ENCODE measurements at regions not wholly inside any gene's neighbourhood (a gene's known extent, or its start where the extent isn't known, plus 50 kb on each side); places are given as distances from the start of the nearest gene placed in this dataset.

DNA sequence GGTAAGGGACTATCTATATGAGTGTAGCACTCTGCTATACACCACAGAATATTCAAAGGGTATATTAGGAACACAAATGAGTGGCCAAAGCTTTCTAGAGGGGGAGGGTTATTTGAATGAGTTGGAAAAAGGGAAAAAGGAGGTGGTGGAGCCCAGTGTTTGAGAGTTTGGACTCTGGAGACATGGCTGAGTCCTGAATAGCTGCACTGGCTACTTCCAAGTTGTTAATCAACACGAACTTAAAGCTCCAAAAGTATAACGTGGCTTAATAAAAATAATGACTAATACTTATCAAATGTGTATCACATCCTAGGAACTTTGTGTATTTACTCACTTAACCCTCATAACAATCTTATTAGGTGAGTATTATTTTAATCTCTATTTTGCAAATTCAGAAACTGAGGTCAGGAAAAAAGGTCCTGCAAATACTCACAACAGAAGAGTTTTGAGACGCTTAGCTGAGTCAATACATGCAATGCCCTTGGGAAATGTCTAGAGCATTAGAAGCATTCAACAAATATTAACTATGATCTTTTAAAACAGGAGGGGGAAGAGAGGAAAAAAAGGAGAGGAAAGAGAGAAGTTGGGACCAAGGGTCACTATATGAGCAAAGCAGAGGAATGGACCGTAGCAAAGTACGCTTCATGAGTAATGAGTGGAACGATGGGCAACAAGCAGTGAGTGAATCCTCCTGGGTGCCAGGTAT is 189.5 kb upstream of the HMGA2 start:
- FAIRE-seq (no peak), DNase-seq (ENCODE audit: extremely low read depth in 1 of 4, low spot score in 3 of 4) (no peak), ATAC-seq (no peak)
- BruUV-seq (replicated peaks): no TSS peak
- in situ Hi-C loops (cut with MboI) (no loop called here), intact Hi-C loops (cut with micrococcal nuclease) (no loop called here)
- Histone ChIP-seq H3K27ac (ENCODE audit: extremely low read depth, low read depth, low read length) (no peak overlapping the region), H3K9ac (ENCODE audit: insufficient read depth in 1 of 2, low read depth in 2 of 2, low read length in 2 of 2) (no peak overlapping the region), H3K4me1 (replicated peaks in 1 of 2; ENCODE audit: control insufficient read depth in 2 of 2, insufficient read depth in 2 of 2, low read length in 2 of 2) (peaks cover 0 to 2% of the 10 kb centered on the region in 2 experiments; a peak in 1 of 5 replicates), H3K27me3 (ENCODE audit: control insufficient read depth in 2 of 2, insufficient read depth in 2 of 2, low read length in 2 of 2) (no peaks in the 10 kb centered on the region; a peak in 1 of 5 replicates), H3K9me3 (replicated peaks; ENCODE audit: control insufficient read depth, insufficient read depth, low read depth, low read length) (no peaks in the 10 kb centered on the region), H3K4me3 (no peak overlapping the region), H3K79me2 (ENCODE audit: control insufficient read depth, insufficient read depth, low read length) (no peaks in the 10 kb centered on the region), H3K4me2 (ENCODE audit: insufficient read depth, low read length) (no peak overlapping the region), H4K20me1 (replicated peaks; ENCODE audit: control insufficient read depth, insufficient read depth, low read length) (no peaks in the 10 kb centered on the region), H3K9me1 (ENCODE audit: control insufficient read depth, insufficient read depth, low read length) (no peaks in the 10 kb centered on the region), H2AFZ (ENCODE audit: low read depth, low read length) (no peak overlapping the region), H3K36me3 (ENCODE audit: control insufficient read depth, insufficient read depth, low read length) (no peaks in the 10 kb centered on the region)
- ChIA-PET POLR2A (no interaction called here), CTCF (ENCODE audit: low intra/inter-chr PET ratio) (no interaction called here)
- TF ChIP-seq MAFG (tag; conservative IDR thresholded peaks at IDR 0.05) (no peak), FOXM1 (IDR thresholded peaks at IDR 0.05; ENCODE audit: low read depth) (no peak), FOXM1 (CRISPR knock-in tag; IDR thresholded peaks at IDR 0.05; ENCODE audit: low read depth) (no peak), TARDBP (IDR thresholded peaks at IDR 0.05) (no peak), SREBF1 (IDR thresholded peaks at IDR 0.05; ENCODE audit: borderline replicate concordance, low read depth, low read length) (no peak), NFATC3 (IDR thresholded peaks at IDR 0.05) (no peak), EP300 (IDR thresholded peaks at IDR 0.05; ENCODE audit: low read length) (no peak), NFE2L1 (tag; IDR thresholded peaks at IDR 0.05; ENCODE audit: borderline replicate concordance, low read depth) (no peak), ZNF75A (CRISPR knock-in tag; IDR thresholded peaks at IDR 0.05) (no peak)
- TF ChIP-seq, protein P1, sequence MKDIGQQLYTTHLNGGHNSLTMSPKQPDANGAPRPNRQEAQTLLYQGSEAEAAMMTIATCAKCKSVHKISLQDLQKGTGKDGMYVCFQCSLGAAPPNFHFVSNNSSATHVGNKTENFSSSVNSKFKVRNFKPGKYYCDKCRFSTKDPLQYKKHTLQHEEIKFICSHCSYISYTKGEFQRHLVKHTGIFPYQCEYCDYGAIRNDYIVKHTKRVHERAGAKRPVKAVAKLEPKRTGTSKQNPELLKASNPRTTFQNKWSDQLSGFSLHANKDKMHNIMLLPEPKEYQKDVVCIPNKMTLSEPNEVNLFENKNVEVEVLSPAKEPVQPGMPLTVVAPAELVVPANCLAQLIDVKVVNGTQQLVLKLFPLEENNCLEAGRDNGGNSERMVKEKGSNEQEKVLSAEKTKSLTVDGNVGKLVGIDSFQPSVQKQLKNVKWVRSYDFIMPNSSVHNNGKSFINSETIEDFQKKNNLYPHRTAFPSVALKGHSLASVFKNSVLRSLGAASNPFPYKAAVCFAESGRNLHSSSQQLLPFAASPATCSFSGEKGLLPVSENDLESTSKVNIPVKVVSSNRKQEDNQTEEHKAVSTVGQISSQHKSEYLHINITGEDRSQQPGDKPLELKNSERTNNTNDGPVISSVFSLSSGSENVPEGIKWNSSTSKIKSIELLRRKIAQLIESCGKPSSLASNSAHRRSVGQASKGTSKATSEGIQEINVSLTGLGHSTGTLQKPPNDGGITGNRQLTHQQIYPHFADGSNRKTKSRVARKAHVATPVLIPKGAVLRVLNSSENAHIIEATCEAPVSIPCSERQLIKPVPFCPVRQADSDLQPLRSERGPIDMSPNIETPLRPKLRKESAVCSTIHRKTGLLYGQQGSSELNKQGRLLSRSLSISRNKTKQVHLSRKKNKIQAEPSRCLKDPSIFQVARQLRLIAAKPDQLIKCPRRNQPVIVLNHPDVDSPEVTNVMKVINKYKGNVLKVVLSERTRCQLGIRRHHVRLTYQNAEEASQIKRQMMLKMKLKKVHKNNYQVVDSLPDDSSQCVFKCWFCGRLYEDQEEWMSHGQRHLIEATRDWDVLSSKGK (CRISPR knock-in tag; IDR thresholded peaks at IDR 0.05): no peak
- TF ChIP-seq, protein P2, sequence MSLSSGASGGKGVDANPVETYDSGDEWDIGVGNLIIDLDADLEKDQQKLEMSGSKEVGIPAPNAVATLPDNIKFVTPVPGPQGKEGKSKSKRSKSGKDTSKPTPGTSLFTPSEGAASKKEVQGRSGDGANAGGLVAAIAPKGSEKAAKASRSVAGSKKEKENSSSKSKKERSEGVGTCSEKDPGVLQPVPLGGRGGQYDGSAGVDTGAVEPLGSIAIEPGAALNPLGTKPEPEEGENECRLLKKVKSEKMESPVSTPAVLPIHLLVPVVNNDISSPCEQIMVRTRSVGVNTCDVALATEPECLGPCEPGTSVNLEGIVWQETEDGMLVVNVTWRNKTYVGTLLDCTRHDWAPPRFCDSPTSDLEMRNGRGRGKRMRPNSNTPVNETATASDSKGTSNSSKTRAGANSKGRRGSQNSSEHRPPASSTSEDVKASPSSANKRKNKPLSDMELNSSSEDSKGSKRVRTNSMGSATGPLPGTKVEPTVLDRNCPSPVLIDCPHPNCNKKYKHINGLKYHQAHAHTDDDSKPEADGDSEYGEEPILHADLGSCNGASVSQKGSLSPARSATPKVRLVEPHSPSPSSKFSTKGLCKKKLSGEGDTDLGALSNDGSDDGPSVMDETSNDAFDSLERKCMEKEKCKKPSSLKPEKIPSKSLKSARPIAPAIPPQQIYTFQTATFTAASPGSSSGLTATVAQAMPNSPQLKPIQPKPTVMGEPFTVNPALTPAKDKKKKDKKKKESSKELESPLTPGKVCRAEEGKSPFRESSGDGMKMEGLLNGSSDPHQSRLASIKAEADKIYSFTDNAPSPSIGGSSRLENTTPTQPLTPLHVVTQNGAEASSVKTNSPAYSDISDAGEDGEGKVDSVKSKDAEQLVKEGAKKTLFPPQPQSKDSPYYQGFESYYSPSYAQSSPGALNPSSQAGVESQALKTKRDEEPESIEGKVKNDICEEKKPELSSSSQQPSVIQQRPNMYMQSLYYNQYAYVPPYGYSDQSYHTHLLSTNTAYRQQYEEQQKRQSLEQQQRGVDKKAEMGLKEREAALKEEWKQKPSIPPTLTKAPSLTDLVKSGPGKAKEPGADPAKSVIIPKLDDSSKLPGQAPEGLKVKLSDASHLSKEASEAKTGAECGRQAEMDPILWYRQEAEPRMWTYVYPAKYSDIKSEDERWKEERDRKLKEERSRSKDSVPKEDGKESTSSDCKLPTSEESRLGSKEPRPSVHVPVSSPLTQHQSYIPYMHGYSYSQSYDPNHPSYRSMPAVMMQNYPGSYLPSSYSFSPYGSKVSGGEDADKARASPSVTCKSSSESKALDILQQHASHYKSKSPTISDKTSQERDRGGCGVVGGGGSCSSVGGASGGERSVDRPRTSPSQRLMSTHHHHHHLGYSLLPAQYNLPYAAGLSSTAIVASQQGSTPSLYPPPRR (CRISPR knock-in tag; IDR thresholded peaks at IDR 0.05; ENCODE audit: borderline replicate concordance): no peak
- 26% methylated on average over 6 of the region's 6 CpGs for WGBS (ENCODE audit: insufficient coverage, low coverage, missing lambda C conversion rate)
